ENCODE measurements at regions not wholly inside any gene's neighbourhood (a gene's known extent, or its start where the extent isn't known, plus 50 kb on each side); places are given as distances from the start of the nearest gene placed in this dataset.
"Not testable (repeated sequence)": the region's sequence is repeated elsewhere in the genome, so short reads cannot be mapped to it uniquely, and the experiment has no call there.

DNA sequence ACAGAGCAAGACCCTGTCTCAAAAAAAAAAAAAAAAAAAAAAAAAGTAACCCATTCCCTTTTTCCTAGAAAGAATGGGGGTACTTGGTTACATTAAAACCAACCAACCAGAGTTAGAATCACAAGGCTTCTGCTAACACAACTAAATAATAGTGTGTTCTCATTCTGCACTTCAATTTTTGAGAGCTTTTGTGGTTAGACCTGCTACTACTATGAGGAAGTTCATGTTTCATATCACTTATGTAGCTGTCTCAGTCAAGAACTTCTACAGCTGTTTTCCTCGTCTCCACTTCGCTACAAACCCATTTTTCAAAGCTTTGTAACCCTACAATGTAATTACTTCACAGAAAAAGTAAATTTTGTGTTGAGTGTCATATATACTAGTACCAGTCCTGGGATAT lies 58.3 kb downstream of the PDHA2 start:
- DNase-seq, result no peak

DNA sequence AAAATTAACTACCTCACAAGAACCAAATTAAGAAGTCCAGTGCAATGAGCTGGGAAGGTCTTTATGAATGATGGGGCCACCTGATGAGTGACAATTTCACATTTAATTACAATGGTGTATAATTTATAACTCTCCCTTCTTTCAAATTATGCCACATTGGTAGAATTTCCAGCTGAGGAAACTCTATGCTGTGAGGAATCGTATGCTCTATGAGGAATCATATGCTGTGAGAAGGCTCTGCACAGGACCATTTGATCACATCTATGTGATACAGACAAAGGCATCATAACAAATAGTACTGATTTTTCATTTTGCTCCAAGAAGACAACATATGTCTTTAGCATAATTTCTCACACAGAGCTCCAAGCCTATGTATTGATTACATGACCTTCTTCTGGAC lies 69.3 kb downstream of the PDHA2 start:
- no peak for DNase-seq

DNA sequence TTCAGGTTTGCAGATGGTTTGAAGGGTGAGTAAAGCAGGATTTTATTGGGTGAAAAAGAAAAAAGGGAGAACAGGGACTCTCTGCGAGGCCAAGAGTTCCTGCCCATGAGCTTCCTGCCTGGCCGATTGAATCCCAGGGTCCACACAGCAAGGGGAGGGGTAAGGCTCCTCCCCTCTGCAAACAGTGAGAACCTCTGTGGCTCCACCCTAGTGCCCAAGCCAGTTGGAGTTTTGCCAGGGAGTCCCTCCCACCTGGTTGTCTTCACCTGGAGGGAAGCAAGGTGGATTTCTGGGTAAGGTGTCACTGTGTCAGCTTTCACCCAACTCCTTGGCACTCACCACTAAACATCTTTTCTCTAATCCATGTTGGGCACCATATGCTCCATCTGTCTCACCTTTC lies 70.9 kb downstream of the PDHA2 start:
- no peak for DNase-seq

DNA sequence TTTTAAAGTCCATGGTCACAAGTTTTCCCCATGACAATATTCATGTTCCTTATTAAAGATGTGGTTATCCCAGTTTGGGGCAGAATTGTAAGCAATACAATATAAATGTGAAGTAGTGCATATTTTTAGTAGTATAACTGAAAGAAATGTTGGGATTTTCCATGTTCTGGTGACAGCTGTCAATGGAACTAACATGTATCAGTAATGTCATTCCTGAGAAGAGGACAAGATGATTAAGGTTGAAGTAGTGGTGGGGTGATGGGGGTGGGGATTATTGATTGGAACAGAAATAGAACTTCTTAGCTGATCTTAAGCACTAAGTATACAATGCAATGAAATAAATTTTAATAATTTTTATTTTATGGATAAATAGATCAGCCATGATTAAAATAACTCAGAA lies 81.6 kb downstream of the PDHA2 start:
- DNase-seq, result no peak

DNA sequence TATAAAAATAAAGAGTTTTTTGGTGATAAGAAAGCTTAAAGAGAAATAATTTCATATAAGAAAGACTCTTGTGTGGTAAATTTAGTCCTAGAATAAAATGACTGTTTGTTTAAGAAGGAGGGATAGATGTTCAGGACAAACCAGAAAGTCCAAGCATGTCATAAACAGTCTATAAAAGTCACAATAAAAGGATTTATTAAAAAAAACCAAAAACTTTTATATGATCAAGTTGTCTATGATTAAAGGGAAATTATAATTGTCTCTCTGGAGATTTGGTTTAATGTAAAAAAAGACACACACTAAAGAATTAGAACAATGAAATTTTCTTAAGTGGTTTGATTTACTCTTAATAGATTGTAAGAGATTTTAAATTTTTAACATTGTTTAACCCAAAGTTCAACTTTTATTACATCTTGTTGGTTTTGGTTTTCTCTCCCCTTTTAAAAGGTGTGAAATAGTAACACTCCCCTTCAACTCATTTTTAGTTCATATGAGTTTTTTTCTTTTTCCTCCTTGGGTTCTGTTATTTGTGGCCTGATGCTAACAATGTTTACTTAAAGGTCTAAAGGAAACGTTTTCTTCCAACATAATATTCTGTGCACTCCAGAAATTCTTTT lies 89.7 kb downstream of the PDHA2 start:
- DNase-seq, result no peak

- DNase-seq, result no peak
These were observed 99.2 kb downstream of the PDHA2 start for GRCh38 chr4:95939141-95939540.

DNA sequence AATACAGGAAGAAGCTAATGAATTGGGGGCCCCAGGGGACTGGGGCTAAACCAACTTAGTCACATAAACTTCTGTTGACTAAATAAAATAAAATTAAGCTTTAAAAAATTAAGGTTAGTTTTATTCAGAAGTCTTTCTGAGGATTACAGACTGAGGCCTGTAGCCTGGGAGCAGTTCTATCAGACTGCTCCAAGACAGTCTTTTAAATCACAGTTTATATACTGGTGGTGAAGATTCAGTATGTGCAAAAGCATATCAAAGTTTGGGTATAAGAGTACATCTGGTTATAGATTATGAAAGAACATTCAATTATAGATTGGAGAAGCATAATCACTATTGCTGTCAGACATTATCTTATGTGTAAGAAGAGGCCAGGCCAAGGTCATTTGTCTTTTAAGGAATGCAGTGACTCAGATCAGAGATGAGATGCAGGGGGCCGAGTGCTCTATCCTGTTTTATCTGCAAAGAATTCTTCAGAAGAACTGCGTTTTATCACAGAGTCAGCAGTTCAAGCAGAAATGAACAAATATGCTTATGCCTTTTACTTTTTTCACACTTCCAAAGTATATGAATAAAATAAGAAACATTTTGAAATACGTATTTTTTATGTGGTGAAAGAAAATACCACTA lies 109.4 kb downstream of the PDHA2 start:
- no peak for DNase-seq

GRCh38 chr4:95949808-95950207 lies 109.9 kb downstream of the PDHA2 start:
- DNase-seq, result no peak

DNA sequence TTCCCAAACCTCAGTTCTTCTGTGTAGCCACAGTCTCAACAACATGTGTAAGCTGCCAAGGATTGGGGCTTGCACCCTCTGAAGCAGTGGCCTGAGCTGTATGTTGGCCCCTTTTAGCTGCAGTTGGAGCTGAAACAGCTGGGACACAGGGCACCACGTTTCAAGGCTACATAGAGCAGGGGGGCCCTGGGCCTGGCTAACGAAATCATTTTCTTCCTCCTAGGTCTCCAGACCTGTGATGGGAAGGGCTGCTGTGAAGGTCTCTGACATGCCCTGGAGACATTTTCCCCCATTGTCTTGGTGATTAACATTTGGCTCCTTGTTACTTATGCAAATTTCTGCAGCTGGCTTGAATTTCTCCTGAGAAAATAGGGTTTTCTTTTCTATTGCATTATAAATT lies 112.6 kb downstream of the PDHA2 start:
- not testable (repeated sequence) for DNase-seq

DNA sequence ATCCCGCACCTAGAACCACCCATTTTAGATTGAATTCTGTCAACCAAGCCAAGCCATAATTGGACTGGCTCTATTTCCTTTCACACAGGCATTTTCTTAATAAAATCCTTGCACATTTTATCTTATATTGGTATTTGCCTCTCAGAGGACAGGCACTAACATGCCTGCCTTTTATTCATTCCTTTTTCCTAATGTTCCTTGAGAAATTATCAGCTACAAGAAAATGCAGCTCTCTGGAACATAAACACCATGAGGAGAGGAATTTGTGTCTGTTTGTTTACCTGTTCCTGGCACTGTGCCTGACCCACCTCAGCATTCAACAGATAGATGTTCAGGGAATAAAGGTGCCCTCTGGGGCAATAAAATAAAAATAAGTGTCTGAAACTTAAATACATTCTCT lies 116.2 kb downstream of the PDHA2 start:
- DNase-seq, result no peak

GRCh38 chr4:95957054-95957453 lies 117.2 kb downstream of the PDHA2 start:
- no peak for DNase-seq

- DNase-seq, result no peak
These were observed 117.9 kb downstream of the PDHA2 start for GRCh38 chr4:95957759-95958158.

DNA sequence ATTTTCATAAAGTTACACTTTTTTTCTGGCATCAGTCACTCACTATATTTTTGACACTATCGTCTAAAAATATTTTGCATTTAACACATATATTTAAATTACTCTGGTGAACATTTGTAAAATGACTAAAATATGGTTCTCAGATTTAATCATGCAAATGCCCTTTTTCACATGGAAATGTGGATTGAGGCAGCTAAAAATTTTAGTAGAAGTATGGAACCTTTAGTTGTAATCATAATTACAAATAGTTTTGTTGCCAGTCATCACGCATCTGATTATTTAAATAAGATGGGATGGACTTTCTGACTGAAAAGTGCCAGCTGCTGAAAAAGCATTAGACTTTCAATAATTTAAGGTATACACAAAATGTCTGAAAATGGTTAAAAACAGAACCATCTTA lies 119.3 kb downstream of the PDHA2 start:
- no peak for DNase-seq

- no peak for DNase-seq
These were observed 119.7 kb downstream of the PDHA2 start for GRCh38 chr4:95959633-95960032.

- DNase-seq, result no peak
These were observed 123.6 kb downstream of the PDHA2 start for GRCh38 chr4:95963456-95963855.

DNA sequence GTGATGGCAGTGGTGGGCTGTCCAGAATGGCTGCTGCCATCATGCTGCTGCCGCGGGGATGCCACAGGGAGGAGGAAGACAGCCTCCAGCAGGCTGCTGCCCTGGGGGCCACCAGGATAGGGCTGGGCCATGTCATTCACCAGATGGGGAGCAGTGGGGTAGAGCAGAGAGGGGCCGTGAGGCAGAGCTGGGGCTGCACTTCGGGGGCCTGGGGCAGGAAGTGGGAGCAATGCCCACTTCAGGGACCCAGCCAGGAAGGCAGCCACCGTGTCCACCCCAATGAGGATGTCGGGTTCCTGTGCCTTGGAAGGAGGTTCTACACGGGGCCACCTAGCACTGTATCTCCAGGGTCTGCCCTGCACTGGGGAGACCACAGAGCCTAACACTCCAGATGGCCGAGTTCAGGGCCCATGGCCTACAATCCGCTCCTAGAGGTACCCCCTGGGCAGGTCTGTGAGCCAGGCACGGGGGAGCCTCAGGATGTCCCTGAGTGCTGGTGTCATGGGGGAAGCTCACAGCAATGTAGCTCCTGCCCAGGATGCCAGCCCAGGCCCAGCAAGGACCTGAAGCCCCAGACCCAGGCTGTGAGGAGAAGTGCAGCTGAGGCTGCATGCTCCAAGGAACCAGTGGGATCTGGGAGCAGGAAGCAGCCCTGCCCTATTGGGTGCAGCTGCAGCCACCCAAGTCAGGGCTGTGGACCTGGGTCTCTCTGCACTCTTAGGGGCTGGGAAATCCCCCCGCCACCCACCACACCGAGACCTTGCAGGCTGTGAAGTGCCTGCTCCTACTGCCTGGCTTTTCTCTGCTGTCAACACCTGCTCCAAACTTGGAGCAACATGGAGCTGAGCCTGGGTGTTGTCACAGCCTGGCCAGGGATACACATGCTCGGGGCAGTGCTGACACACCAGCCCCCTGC lies 140.3 kb downstream of the PDHA2 start:
- DNase-seq, result no peak

DNA sequence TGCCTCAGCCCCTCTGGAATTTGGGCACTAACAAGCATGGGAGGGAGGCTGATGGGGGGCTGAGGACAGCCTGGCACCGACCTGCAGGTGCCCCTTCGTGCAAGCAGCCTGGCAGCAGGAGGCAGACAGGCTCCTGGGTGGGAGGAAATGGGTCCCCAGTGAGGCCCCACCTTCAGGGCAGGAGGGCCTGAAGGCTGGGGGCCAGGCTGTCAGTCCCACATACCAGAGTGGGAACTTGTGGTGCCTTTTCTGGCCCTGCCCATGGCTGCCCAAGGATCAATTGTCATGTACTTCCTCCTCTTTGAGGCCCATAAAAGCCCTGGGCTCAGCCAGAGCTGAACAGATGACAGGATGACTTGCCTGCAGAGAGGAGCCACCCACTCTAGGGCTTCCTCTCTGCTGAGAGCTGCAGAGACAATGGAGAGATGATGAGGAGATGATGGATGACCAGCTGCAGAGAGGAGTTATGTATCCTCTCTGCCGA lies 141.0 kb downstream of the PDHA2 start:
- DNase-seq, result no peak

DNA sequence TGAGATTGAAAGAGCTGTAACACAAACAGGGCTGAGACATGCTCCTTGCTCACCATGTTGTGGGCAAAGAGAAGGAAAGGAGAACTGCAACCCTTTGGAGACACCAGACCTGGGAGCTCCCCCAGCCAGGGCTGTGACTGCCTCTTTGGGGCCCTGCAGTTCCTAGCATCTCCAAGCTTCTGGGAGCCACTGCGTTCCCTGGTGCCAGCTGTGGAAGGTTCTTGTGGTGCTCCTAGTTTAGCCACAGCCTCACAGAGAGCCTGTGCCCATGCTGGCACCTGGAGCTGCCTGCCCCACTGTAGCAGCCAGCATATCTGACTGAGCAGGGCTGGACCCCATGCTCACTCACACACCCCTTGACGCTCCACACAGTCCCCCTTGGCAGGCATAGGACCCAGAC lies 141.7 kb downstream of the PDHA2 start:
- DNase-seq, result no peak

GRCh38 chr4:95982516-95982915 lies 142.6 kb downstream of the PDHA2 start:
- DNase-seq, result no peak

- DNase-seq, result no peak
These were observed 144.2 kb downstream of the PDHA2 start for GRCh38 chr4:95984081-95984480.

DNA sequence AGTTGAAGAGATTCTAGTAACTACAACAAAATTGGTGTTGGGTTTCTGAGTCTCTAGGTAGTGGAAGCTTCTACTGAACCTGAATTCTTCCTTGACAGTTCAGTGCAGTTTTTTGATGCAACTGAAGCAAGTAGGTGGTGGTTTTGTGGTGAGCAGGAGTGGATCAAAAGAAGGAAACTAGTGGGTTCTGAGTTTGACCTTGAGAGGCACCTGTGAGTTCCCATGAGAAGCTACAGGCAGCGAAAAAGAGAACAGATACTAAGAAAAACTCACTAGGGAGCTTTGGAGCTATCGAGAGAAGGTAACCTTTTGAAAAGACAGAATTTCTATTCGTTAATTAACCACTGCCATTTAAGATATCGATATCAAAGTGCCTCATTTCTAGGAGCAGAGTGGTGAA lies 145.2 kb downstream of the PDHA2 start:
- DNase-seq, result no peak

GRCh38 chr4:95985791-95986550 lies 146.1 kb downstream of the PDHA2 start:
- no peak for DNase-seq

DNA sequence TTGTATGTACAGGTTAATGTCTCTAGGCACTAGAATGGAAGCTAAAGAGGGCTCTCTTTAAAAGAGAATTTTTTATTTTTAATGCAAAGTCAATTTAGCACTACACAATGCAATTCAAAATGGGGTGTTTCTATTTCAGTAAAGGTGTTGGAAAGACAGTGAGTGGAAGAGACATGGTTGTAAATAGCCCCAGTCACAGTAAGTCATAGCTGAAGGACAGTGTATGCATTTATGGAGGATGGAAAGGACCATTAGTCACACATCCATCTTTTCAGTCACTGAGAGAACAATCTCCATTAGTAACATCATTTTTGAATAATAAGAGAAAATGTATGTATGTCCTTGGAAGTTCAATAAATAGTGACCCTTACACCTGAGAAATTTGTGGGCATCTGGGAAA lies 148.0 kb downstream of the PDHA2 start:
- no peak for DNase-seq

All from NCI-H2081 (cell line).